ENCODE measurements at regions not wholly inside any gene's neighbourhood (a gene's known extent, or its start where the extent isn't known, plus 50 kb on each side); places are given as distances from the start of the nearest gene placed in this dataset.

- TF ChIP-seq POLR2A (IDR thresholded peaks at IDR 0.05; ENCODE audit: low read depth, low read length) (no peak), POLR2AphosphoS5 (IDR thresholded peaks at IDR 0.05; ENCODE audit: low read depth, low read length) (no peak)
These were observed 226.0 kb downstream of the DIPK2A start for GRCh38 chr3:144197582-144197981.

Data from GM12891 (cell line).